ENCODE measurements at regions not wholly inside any gene's neighbourhood (a gene's known extent, or its start where the extent isn't known, plus 50 kb on each side); places are given as distances from the start of the nearest gene placed in this dataset.

DNA sequence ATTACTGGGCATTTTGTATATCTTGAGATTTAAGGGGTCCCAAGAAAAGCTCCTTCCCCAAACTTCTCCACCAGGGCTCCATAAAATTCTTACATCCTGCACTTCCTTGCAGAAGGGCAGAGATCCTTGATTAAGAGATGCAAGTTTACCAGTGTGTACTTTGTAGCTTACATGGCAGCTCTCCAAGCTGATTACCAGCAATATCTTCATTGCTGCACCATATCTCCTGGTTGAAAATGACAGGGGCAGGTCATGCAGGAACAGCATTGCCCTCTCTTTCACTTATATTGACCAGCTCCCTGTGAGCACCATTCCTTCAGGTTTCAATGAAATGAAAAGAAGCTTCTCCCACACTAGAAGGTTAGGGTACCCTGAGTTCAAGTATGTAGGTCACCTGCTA lies 184.6 kb upstream of the PHYHIPL start (continued):
- TF ChIP-seq, protein P1, sequence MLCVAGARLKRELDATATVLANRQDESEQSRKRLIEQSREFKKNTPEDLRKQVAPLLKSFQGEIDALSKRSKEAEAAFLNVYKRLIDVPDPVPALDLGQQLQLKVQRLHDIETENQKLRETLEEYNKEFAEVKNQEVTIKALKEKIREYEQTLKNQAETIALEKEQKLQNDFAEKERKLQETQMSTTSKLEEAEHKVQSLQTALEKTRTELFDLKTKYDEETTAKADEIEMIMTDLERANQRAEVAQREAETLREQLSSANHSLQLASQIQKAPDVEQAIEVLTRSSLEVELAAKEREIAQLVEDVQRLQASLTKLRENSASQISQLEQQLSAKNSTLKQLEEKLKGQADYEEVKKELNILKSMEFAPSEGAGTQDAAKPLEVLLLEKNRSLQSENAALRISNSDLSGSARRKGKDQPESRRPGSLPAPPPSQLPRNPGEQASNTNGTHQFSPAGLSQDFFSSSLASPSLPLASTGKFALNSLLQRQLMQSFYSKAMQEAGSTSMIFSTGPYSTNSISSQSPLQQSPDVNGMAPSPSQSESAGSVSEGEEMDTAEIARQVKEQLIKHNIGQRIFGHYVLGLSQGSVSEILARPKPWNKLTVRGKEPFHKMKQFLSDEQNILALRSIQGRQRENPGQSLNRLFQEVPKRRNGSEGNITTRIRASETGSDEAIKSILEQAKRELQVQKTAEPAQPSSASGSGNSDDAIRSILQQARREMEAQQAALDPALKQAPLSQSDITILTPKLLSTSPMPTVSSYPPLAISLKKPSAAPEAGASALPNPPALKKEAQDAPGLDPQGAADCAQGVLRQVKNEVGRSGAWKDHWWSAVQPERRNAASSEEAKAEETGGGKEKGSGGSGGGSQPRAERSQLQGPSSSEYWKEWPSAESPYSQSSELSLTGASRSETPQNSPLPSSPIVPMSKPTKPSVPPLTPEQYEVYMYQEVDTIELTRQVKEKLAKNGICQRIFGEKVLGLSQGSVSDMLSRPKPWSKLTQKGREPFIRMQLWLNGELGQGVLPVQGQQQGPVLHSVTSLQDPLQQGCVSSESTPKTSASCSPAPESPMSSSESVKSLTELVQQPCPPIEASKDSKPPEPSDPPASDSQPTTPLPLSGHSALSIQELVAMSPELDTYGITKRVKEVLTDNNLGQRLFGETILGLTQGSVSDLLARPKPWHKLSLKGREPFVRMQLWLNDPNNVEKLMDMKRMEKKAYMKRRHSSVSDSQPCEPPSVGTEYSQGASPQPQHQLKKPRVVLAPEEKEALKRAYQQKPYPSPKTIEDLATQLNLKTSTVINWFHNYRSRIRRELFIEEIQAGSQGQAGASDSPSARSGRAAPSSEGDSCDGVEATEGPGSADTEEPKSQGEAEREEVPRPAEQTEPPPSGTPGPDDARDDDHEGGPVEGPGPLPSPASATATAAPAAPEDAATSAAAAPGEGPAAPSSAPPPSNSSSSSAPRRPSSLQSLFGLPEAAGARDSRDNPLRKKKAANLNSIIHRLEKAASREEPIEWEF (IDR thresholded peaks at IDR 0.05; ENCODE audit: insufficient replicate concordance, low read depth, low read length): no peak
- TF ChIP-seq, protein P2, sequence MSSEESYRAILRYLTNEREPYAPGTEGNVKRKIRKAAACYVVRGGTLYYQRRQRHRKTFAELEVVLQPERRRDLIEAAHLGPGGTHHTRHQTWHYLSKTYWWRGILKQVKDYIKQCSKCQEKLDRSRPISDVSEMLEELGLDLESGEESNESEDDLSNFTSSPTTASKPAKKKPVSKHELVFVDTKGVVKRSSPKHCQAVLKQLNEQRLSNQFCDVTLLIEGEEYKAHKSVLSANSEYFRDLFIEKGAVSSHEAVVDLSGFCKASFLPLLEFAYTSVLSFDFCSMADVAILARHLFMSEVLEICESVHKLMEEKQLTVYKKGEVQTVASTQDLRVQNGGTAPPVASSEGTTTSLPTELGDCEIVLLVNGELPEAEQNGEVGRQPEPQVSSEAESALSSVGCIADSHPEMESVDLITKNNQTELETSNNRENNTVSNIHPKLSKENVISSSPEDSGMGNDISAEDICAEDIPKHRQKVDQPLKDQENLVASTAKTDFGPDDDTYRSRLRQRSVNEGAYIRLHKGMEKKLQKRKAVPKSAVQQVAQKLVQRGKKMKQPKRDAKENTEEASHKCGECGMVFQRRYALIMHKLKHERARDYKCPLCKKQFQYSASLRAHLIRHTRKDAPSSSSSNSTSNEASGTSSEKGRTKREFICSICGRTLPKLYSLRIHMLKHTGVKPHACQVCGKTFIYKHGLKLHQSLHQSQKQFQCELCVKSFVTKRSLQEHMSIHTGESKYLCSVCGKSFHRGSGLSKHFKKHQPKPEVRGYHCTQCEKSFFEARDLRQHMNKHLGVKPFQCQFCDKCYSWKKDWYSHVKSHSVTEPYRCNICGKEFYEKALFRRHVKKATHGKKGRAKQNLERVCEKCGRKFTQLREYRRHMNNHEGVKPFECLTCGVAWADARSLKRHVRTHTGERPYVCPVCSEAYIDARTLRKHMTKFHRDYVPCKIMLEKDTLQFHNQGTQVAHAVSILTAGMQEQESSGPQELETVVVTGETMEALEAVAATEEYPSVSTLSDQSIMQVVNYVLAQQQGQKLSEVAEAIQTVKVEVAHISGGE (CRISPR knock-in tag; IDR thresholded peaks at IDR 0.05): no peak
- TF ChIP-seq MXI1 (IDR thresholded peaks at IDR 0.05; ENCODE audit: low read depth, low read length): no peak
- TF ChIP-seq MTA2 (IDR thresholded peaks at IDR 0.05; ENCODE audit: low read depth): no peak

All from GM12878 (cell line).